C4-2B (cell line): ENCODE measurements at regions not wholly inside any gene's neighbourhood (a gene's known extent, or its start where the extent isn't known, plus 50 kb on each side); places are given as distances from the start of the nearest gene placed in this dataset.

Experiments
- CTCF ChIP-seq: fragments of 450-650 bp; conservative IDR thresholded peaks from 2 replicates; pipeline ENCODE4 v1.5.1; 2017; ENCODE audit warnings: mild to moderate bottlenecking
- ZFX ChIP-seq: fragments of 450-650 bp; IDR thresholded peaks from 2 replicates; pipeline ENCODE4 v1.6.1; 2017

- TF ChIP-seq CTCF: no peak
- no peak for TF ChIP-seq ZFX
Observed at GRCh38 chr4:54505996-54506395, 151.8 kb upstream of the KIT start.
